ENCODE measurements at regions not wholly inside any gene's neighbourhood (a gene's known extent, or its start where the extent isn't known, plus 50 kb on each side); places are given as distances from the start of the nearest gene placed in this dataset.
"Not testable (repeated sequence)": the region's sequence is repeated elsewhere in the genome, so short reads cannot be mapped to it uniquely, and the experiment has no call there.

- DNase-seq (ENCODE audit: low read depth), result no peak
Observed at GRCh38 chr20:29687438-29687837, 1570.0 kb upstream of the DEFB115 start.

GRCh38 chr20:29689411-29690225 is 1567.8 kb upstream of the DEFB115 start:
- DNase-seq (ENCODE audit: low read depth), result peak; percentile 26

GRCh38 chr20:29690274-29690673 is 1567.2 kb upstream of the DEFB115 start:
- no peak for DNase-seq (ENCODE audit: low read depth)

GRCh38 chr20:29740601-29740950 is 1516.9 kb upstream of the DEFB115 start:
- DNase-seq (ENCODE audit: low read depth), result no peak

GRCh38 chr20:29740951-29741593 is 1516.4 kb upstream of the DEFB115 start:
- DNase-seq (ENCODE audit: low read depth), result no peak

- no peak for DNase-seq (ENCODE audit: low read depth)
Observed at GRCh38 chr20:29741594-29741893, 1515.9 kb upstream of the DEFB115 start.

GRCh38 chr20:29741894-29742698 is 1515.4 kb upstream of the DEFB115 start:
- DNase-seq (ENCODE audit: low read depth), result no peak

GRCh38 chr20:29742699-29743100 is 1514.8 kb upstream of the DEFB115 start:
- no peak for DNase-seq (ENCODE audit: low read depth)

GRCh38 chr20:29743101-29743931 is 1514.1 kb upstream of the DEFB115 start:
- DNase-seq (ENCODE audit: low read depth), result no peak

GRCh38 chr20:29744071-29744470 is 1513.4 kb upstream of the DEFB115 start:
- no peak for DNase-seq (ENCODE audit: low read depth)

- not testable (repeated sequence) for DNase-seq (ENCODE audit: low read depth)
Observed at GRCh38 chr20:29745534-29746245, 1511.8 kb upstream of the DEFB115 start.

- no peak for DNase-seq (ENCODE audit: low read depth)
Observed at GRCh38 chr20:29750268-29750899, 1507.1 kb upstream of the DEFB115 start.

GRCh38 chr20:29752644-29753425 is 1504.6 kb upstream of the DEFB115 start:
- peak; percentile 30 for DNase-seq (ENCODE audit: low read depth)

- not testable (repeated sequence) for DNase-seq (ENCODE audit: low read depth)
Observed at GRCh38 chr20:29753426-29753746, 1504.1 kb upstream of the DEFB115 start.

GRCh38 chr20:29753879-29754278 is 1503.6 kb upstream of the DEFB115 start:
- DNase-seq (ENCODE audit: low read depth), result not testable (repeated sequence)

- not testable (repeated sequence) for DNase-seq (ENCODE audit: low read depth)
Observed at GRCh38 chr20:29755854-29756498, 1501.5 kb upstream of the DEFB115 start.

GRCh38 chr20:29756664-29757063 is 1500.8 kb upstream of the DEFB115 start:
- no peak for DNase-seq (ENCODE audit: low read depth)

GRCh38 chr20:29761621-29762385 is 1495.7 kb upstream of the DEFB115 start:
- DNase-seq (ENCODE audit: low read depth), result not testable (repeated sequence)

- no peak for DNase-seq (ENCODE audit: low read depth)
Observed at GRCh38 chr20:29762620-29763019, 1494.8 kb upstream of the DEFB115 start.
